HG03571 (cell line): ENCODE measurements at regions not wholly inside any gene's neighbourhood (a gene's known extent, or its start where the extent isn't known, plus 50 kb on each side); places are given as distances from the start of the nearest gene placed in this dataset.
"Not testable (repeated sequence)": the region's sequence is repeated elsewhere in the genome, so short reads cannot be mapped to it uniquely, and the experiment has no call there.

Experiments used
- ATAC-seq: cut with Tn5 transposase; IDR thresholded peaks from one replicate; pipeline ENCODE4 v1.9.1; 2021; ENCODE audit not compliant: unreplicated experiment

GRCh38 chr5:169415948-169416347, 115.0 kb upstream of the SLIT3 start:
- no peak for ATAC-seq

GRCh38 chr5:169415371-169415770, 114.4 kb upstream of the SLIT3 start:
- ATAC-seq: no peak

- ATAC-seq: no peak
Observed at GRCh38 chr5:169413416-169413815, 112.5 kb upstream of the SLIT3 start.

- no peak for ATAC-seq
Observed at GRCh38 chr5:169412831-169413230, 111.9 kb upstream of the SLIT3 start.

- ATAC-seq: no peak
Observed at GRCh38 chr5:169411786-169412430, 111.0 kb upstream of the SLIT3 start.

GRCh38 chr5:169410996-169411783, 110.3 kb upstream of the SLIT3 start:
- no peak for ATAC-seq

GRCh38 chr5:169408731-169409130, 107.8 kb upstream of the SLIT3 start:
- no peak for ATAC-seq

GRCh38 chr5:169408171-169408570, 107.2 kb upstream of the SLIT3 start:
- ATAC-seq: no peak

GRCh38 chr5:169404223-169404622, 103.3 kb upstream of the SLIT3 start:
- no peak for ATAC-seq

- ATAC-seq: no peak
Observed at GRCh38 chr5:169398515-169398914, 97.6 kb upstream of the SLIT3 start.

- ATAC-seq: no peak
Observed at GRCh38 chr5:169395136-169395535, 94.2 kb upstream of the SLIT3 start.

- no peak for ATAC-seq
Observed at GRCh38 chr5:169394371-169394770, 93.4 kb upstream of the SLIT3 start.

GRCh38 chr5:169393907-169394306, 93.0 kb upstream of the SLIT3 start:
- ATAC-seq: no peak

GRCh38 chr5:169390265-169390664, 89.3 kb upstream of the SLIT3 start:
- ATAC-seq: no peak

GRCh38 chr5:169389318-169389717, 88.4 kb upstream of the SLIT3 start:
- ATAC-seq: no peak

- ATAC-seq: no peak
Observed at GRCh38 chr5:169385636-169386035, 84.7 kb upstream of the SLIT3 start.

GRCh38 chr5:169384661-169385060, 83.7 kb upstream of the SLIT3 start:
- no peak for ATAC-seq

GRCh38 chr5:169374761-169375160, 73.8 kb upstream of the SLIT3 start:
- no peak for ATAC-seq

- no peak for ATAC-seq
Observed at GRCh38 chr5:169374111-169374510, 73.2 kb upstream of the SLIT3 start.

GRCh38 chr5:169371801-169372200, 70.9 kb upstream of the SLIT3 start:
- ATAC-seq: not testable (repeated sequence)

- ATAC-seq: no peak
Observed at GRCh38 chr5:169369130-169369529, 68.2 kb upstream of the SLIT3 start.

GRCh38 chr5:169367861-169368260, 66.9 kb upstream of the SLIT3 start:
- no peak for ATAC-seq

GRCh38 chr5:169357291-169357690, 56.4 kb upstream of the SLIT3 start:
- no peak for ATAC-seq
